ENCODE measurements at regions not wholly inside any gene's neighbourhood (a gene's known extent, or its start where the extent isn't known, plus 50 kb on each side); places are given as distances from the start of the nearest gene placed in this dataset.

GRCh38 chr6:44046516-44047178 lies 80.6 kb downstream of the MRPL14 start:
- TF ChIP-seq, protein P1, sequence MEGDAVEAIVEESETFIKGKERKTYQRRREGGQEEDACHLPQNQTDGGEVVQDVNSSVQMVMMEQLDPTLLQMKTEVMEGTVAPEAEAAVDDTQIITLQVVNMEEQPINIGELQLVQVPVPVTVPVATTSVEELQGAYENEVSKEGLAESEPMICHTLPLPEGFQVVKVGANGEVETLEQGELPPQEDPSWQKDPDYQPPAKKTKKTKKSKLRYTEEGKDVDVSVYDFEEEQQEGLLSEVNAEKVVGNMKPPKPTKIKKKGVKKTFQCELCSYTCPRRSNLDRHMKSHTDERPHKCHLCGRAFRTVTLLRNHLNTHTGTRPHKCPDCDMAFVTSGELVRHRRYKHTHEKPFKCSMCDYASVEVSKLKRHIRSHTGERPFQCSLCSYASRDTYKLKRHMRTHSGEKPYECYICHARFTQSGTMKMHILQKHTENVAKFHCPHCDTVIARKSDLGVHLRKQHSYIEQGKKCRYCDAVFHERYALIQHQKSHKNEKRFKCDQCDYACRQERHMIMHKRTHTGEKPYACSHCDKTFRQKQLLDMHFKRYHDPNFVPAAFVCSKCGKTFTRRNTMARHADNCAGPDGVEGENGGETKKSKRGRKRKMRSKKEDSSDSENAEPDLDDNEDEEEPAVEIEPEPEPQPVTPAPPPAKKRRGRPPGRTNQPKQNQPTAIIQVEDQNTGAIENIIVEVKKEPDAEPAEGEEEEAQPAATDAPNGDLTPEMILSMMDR (IDR thresholded peaks at IDR 0.05; ENCODE audit: insufficient read depth, low read length, poor library complexity, severe bottlenecking), result no peak
- Histone ChIP-seq H3K36me3 (ENCODE audit: control insufficient read depth, insufficient read depth, low read length) (no peaks in the 10 kb centered on the region), H3K4me3 (ENCODE audit: low read depth, low read length) (no peak overlapping the region), H3K27me3 (ENCODE audit: control insufficient read depth, insufficient read depth, low read length) (no peaks in the 10 kb centered on the region)
- DNase-seq (ENCODE audit: low read depth), result no peak

- Histone ChIP-seq H3K4me3 (ENCODE audit: low read depth, low read length) (no peak overlapping the region), H3K36me3 (ENCODE audit: control insufficient read depth, insufficient read depth, low read length) (no peaks in the 10 kb centered on the region), H3K27me3 (ENCODE audit: control insufficient read depth, insufficient read depth, low read length) (no peaks in the 10 kb centered on the region)
- TF ChIP-seq, protein P1 (IDR thresholded peaks at IDR 0.05; ENCODE audit: insufficient read depth, low read length, poor library complexity, severe bottlenecking), result no peak
- no peak for DNase-seq (ENCODE audit: low read depth)
Measured at GRCh38 chr6:44045672-44046015, 81.6 kb downstream of the MRPL14 start.

- TF ChIP-seq, protein P1 (IDR thresholded peaks at IDR 0.05; ENCODE audit: insufficient read depth, low read length, poor library complexity, severe bottlenecking), result no peak
- no peaks in the 10 kb centered on the region for H3K36me3 ChIP-seq (ENCODE audit: control insufficient read depth, insufficient read depth, low read length)
- H3K27me3 ChIP-seq (ENCODE audit: control insufficient read depth, insufficient read depth, low read length), result no peaks in the 10 kb centered on the region
- no peak overlapping the region for H3K4me3 ChIP-seq (ENCODE audit: low read depth, low read length)
- DNase-seq (ENCODE audit: low read depth), result no peak
Measured at GRCh38 chr6:44044940-44045671, 82.1 kb downstream of the MRPL14 start.

DNA sequence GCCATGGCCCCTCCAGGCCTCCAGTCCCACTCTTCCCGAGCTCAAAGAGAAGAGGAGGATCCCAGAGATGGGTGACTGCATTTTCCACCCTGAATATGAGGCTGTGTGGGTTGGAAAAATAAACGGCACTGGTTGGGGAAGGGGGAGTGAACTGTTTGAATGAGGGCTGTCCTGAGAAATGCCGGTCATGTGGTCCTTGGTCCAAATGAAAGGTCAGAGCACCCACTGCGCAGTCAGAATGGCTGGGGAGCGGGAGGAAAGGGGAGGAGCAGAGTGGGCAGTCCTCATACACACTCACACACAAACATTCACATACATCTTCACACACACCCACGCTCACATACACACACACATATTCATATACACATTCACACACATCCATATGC lies 83.1 kb downstream of the MRPL14 start:
- Histone ChIP-seq H3K4me3 (ENCODE audit: low read depth, low read length) (no peak overlapping the region), H3K36me3 (ENCODE audit: control insufficient read depth, insufficient read depth, low read length) (no peaks in the 10 kb centered on the region), H3K27me3 (ENCODE audit: control insufficient read depth, insufficient read depth, low read length) (no peaks in the 10 kb centered on the region)
- DNase-seq (ENCODE audit: low read depth), result no peak
- TF ChIP-seq, protein P1 (IDR thresholded peaks at IDR 0.05; ENCODE audit: insufficient read depth, low read length, poor library complexity, severe bottlenecking), result no peak

DNA sequence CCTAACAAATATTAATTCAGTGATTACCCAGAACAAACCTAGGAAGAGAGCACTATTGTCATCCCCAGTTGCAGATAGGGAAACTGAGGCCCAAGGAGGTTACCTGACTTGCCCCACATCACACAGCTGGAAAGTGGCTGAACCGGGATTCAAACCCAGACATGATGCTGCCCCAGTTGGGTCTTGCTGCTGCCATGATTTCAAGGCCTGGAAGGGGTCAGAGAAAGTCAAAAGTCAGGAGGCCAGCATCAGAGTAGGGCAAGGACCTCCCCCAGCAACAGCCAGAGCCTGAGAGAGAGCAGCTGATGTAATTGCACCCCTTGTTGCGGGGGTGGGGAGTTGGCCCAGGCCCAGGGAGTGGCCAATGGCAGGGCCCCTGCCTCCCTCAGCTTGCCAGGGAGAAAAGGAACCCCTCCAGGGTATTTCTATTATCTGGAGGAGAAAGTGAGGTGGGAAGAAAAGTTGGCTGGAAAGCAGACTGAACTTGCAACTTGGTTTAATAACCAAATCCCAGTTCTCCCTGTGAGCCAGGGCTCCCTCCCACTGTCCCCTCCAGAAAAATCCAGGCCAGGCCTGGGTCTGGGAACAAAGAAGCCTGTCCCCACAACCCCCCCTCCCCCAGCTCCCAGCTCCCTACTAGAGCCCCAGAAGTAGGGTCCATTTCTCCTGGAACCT lies 83.6 kb downstream of the MRPL14 start:
- no peaks in the 10 kb centered on the region for H3K27me3 ChIP-seq (ENCODE audit: control insufficient read depth, insufficient read depth, low read length)
- no peaks in the 10 kb centered on the region for H3K36me3 ChIP-seq (ENCODE audit: control insufficient read depth, insufficient read depth, low read length)
- DNase-seq (ENCODE audit: low read depth), result no peak
- TF ChIP-seq, protein P1 (IDR thresholded peaks at IDR 0.05; ENCODE audit: insufficient read depth, low read length, poor library complexity, severe bottlenecking), result no peak
- H3K4me3 ChIP-seq (ENCODE audit: low read depth, low read length), result no peak overlapping the region
